Type B pancreatic cell (in vitro differentiated cells): ENCODE measurements at regions not wholly inside any gene's neighbourhood (a gene's known extent, or its start where the extent isn't known, plus 50 kb on each side); places are given as distances from the start of the nearest gene placed in this dataset.

Experiments
- DNase-seq: peaks from one replicate; pipeline ENCODE4 v3.0.0; 2021; ENCODE audit warnings: mixed read lengths; ENCODE audit not compliant: unreplicated experiment; ENCODE audit errors: extremely low spot score
- H3K27ac Mint-ChIP-seq: 2 replicates; pipeline ENCODE4 v1.8.0; 2021; ENCODE audit warnings: mild to moderate bottlenecking, mixed read lengths
- H3K27me3 Mint-ChIP-seq: 2 replicates; pipeline ENCODE4 v1.8.0; 2021; ENCODE audit warnings: mixed read lengths
- H3K36me3 Mint-ChIP-seq: 2 replicates; pipeline ENCODE4 v1.8.0; 2021; ENCODE audit warnings: mixed read lengths
- H3K4me1 Mint-ChIP-seq: one replicate; pipeline ENCODE4 v1.8.0; 2021; ENCODE audit warnings: mixed read lengths; ENCODE audit not compliant: unreplicated experiment
- H3K4me3 Mint-ChIP-seq: 2 replicates; pipeline ENCODE4 v1.8.0; 2021; ENCODE audit warnings: mild to moderate bottlenecking, mixed read lengths
- H3K9me3 Mint-ChIP-seq: 2 replicates; pipeline ENCODE4 v1.8.0; 2021; ENCODE audit warnings: mixed read lengths
- TF ChIP-seq, protein P1 (sequence below): fragments of 200-600 bp; sonication (generic); conservative IDR thresholded peaks from 2 replicates; pipeline ENCODE4 v1.5.0; 2021; ENCODE audit warnings: antibody characterized with exemption, mild to moderate bottlenecking

DNA sequence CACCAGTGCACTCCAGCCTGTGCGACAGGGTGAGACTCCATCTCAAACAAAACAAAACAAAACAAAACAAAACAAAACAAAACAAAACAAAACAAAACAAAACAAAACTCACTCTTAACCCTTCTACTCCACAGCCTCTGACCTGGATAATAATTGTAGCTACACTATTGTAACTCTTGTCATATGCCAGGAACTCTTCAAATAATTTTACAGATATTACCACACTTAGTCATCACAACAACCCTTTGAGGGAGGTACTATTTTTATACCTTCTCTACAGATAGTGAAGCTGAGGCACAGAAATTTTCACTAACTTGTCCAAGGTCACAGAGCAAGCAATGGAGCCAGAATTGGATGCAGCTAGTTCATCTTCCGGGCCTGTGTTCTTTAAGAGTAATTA is 547.8 kb downstream of the ADGRL2 start:
- peaks cover 7% of the 10 kb centered on the region for H3K9me3 Mint-ChIP-seq
- H3K36me3 Mint-ChIP-seq = no peaks in the 10 kb centered on the region
- no peak overlapping the region for H3K27ac Mint-ChIP-seq
- TF ChIP-seq, protein P1, sequence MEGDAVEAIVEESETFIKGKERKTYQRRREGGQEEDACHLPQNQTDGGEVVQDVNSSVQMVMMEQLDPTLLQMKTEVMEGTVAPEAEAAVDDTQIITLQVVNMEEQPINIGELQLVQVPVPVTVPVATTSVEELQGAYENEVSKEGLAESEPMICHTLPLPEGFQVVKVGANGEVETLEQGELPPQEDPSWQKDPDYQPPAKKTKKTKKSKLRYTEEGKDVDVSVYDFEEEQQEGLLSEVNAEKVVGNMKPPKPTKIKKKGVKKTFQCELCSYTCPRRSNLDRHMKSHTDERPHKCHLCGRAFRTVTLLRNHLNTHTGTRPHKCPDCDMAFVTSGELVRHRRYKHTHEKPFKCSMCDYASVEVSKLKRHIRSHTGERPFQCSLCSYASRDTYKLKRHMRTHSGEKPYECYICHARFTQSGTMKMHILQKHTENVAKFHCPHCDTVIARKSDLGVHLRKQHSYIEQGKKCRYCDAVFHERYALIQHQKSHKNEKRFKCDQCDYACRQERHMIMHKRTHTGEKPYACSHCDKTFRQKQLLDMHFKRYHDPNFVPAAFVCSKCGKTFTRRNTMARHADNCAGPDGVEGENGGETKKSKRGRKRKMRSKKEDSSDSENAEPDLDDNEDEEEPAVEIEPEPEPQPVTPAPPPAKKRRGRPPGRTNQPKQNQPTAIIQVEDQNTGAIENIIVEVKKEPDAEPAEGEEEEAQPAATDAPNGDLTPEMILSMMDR = no peak
- DNase-seq = no peak
- peaks cover 3% of the 10 kb centered on the region for H3K27me3 Mint-ChIP-seq
- H3K4me3 Mint-ChIP-seq = no peak overlapping the region
- H3K4me1 Mint-ChIP-seq = no peaks in the 10 kb centered on the region

DNA sequence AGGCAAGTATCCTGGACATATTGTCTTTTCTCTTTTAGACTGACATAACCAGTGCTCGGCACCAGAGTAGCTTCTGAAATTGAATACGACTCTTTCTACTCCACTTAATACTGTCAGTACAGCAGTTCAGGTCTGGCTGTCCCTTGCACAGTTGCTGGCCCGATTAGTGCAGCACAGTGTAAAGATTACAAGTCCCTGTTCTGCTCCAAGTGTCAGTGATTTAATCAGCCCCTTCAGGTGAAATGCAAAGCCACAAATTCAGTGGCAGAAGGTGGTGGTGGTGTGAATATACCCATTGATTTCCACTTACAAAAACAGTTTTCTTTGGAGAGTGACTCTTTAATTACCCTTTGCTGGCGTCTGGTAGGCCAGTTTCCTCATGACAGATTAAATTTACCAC is 545.4 kb downstream of the ADGRL2 start:
- Mint-ChIP-seq H3K9me3 (peaks cover 7% of the 10 kb centered on the region), H3K4me1 (peaks cover 4% of the 10 kb centered on the region), H3K27me3 (peaks cover 3% of the 10 kb centered on the region), H3K4me3 (no peak overlapping the region), H3K36me3 (no peaks in the 10 kb centered on the region), H3K27ac (no peak overlapping the region)
- no peak for DNase-seq
- TF ChIP-seq, protein P1 = no peak

DNA sequence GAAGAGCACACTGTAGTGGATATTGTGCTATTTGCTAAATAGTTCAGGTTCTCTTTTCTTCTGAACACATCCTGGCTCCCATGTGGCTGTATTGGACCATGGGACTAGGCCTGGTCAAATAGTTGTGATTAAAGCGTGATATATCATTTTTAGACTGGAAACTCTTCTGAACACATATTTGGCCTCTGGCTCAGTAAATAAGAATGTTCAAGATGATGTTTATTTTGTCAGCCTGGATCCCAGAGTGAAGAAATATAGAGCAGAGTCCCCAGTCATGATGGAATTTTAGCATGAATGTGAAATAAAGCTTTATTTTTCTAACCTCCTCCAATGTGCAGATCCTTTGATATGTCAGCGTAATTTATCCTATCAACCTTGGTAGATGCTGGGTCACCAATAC is 542.6 kb downstream of the ADGRL2 start:
- Mint-ChIP-seq H3K27me3 (peaks cover 3% of the 10 kb centered on the region), H3K9me3 (no peaks in the 10 kb centered on the region), H3K27ac (no peak overlapping the region), H3K4me1 (peaks cover 8% of the 10 kb centered on the region), H3K36me3 (no peaks in the 10 kb centered on the region), H3K4me3 (no peak overlapping the region)
- no peak for DNase-seq
- TF ChIP-seq, protein P1 = no peak

DNA sequence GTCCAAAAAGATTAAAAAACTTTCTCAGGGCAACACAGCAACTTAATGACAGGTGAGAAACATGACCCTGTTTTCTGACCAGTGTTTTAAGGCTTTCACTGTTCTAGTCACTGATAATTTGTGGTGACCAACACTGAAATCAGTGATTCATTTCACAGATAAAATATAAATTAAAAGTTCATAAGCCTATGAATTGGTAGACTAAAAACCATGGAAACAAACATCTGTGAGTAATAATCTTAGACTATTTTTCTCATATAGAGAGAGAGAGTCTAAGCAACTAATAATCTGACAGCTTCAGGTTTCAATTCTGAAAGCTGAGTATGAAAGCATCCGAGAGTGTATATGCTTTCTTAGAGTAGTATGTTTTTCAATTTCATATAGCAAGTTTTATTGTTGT is 536.9 kb downstream of the ADGRL2 start:
- Mint-ChIP-seq H3K9me3 (no peaks in the 10 kb centered on the region), H3K4me1 (peaks cover 5% of the 10 kb centered on the region), H3K36me3 (no peaks in the 10 kb centered on the region), H3K4me3 (no peak overlapping the region), H3K27ac (no peak overlapping the region), H3K27me3 (no peaks in the 10 kb centered on the region)
- TF ChIP-seq, protein P1 = no peak
- no peak for DNase-seq

DNA sequence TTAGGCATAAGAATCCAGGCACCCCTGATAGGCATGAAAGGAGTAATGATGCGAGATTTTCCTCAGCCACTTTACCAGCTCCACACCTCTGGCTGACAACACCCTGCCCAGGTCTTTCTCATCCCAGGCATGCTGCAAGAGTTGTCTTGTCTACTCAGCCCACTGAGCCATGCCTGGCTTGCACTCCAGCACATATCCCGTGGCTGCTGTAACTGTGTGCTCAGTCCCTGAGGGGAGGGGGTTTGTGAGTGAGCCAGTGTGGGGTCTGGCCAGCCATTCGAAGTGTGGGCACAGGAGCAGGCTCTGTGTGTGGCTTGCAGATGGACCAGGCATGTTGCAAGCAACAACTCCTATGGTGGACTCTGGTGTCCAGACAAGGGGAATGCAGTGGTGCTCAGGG is 529.6 kb downstream of the ADGRL2 start:
- peaks cover 4% of the 10 kb centered on the region for H3K4me1 Mint-ChIP-seq
- TF ChIP-seq, protein P1 = no peak
- H3K27ac Mint-ChIP-seq = no peak overlapping the region
- no peaks in the 10 kb centered on the region for H3K9me3 Mint-ChIP-seq
- H3K27me3 Mint-ChIP-seq = no peaks in the 10 kb centered on the region
- H3K36me3 Mint-ChIP-seq = no peaks in the 10 kb centered on the region
- no peak for DNase-seq
- no peak overlapping the region for H3K4me3 Mint-ChIP-seq

DNA sequence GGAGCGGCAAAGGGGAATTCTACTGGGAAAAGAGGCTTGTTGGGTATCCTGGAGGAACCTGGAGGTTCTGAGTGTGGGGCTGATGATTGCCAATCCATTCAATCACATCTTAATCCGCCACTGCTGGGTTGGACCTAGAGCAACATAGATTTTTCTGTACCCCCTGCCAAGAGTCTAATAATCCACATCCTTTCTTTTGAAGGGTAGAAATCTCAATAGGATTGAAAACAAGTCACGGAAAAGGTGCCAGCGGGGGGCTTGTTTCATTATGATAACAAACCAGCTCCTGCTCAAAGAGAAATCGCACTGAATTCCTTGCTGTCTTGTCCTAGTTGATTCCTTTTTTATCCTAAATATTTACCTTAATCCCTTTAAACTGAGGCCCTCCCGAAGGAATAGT is 528.5 kb downstream of the ADGRL2 start:
- TF ChIP-seq, protein P1 = no peak
- DNase-seq = no peak
- no peak overlapping the region for H3K27ac Mint-ChIP-seq
- H3K4me1 Mint-ChIP-seq = peaks cover 4% of the 10 kb centered on the region
- H3K36me3 Mint-ChIP-seq = no peaks in the 10 kb centered on the region
- H3K27me3 Mint-ChIP-seq = no peaks in the 10 kb centered on the region
- H3K9me3 Mint-ChIP-seq = no peaks in the 10 kb centered on the region
- no peak overlapping the region for H3K4me3 Mint-ChIP-seq
